ENCODE measurements at regions not wholly inside any gene's neighbourhood (a gene's known extent, or its start where the extent isn't known, plus 50 kb on each side); places are given as distances from the start of the nearest gene placed in this dataset.

- DNase-seq = no peak
Observed at GRCh38 chr16:86965840-86966550, 351.2 kb downstream of the C16orf95 start.

GRCh38 chr16:86966777-86967176 is 350.4 kb downstream of the C16orf95 start:
- DNase-seq = no peak

DNA sequence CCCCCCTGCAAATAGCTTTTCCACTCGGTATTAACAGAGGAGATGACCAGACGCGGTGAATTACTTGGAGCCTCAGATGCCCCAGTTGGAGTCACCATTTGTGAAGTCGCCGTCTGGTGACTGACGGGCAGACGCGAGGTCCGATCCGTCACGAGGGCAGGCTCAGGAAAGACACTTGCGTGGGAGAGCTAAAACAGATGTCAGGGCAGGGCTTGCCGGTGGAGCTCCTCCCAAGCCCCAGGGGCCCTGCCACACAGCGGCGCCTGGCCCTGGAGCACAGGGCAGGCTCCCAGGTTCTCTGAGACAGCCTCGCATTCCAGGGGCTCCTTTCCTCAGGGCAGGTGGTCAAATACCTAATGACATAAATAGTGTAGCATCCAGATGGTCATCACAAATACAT is 348.3 kb downstream of the C16orf95 start:
- DNase-seq = no peak

- DNase-seq = no peak
Observed at GRCh38 chr16:86969716-86970115, 347.5 kb downstream of the C16orf95 start.

GRCh38 chr16:86970279-86970678 is 346.9 kb downstream of the C16orf95 start:
- DNase-seq = no peak

- no peak for DNase-seq
Observed at GRCh38 chr16:86970726-86971125, 346.5 kb downstream of the C16orf95 start.

DNA sequence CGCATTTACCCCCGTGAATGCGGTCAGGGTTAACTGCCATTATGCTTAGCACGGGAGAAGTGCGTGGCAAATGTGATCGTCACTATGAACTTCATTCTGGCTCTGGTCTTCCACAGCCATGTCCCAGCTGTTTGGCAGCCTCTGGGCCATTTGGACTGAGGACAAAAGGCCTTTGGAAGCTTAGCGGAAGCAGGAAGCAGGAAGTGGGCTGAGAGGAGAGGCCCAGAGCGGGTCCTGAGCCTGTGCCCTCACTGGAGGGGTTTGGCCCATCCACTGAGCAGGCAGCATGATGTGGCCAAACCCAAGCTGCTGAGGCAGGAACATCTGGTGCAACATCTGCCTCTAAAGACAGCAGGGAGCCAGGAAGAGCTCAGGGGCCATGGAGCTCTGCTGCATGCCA is 345.9 kb downstream of the C16orf95 start:
- no peak for DNase-seq

GRCh38 chr16:86974120-86974519 is 343.1 kb downstream of the C16orf95 start:
- DNase-seq = no peak

- DNase-seq = no peak
Observed at GRCh38 chr16:86975445-86975844, 341.7 kb downstream of the C16orf95 start.

DNA sequence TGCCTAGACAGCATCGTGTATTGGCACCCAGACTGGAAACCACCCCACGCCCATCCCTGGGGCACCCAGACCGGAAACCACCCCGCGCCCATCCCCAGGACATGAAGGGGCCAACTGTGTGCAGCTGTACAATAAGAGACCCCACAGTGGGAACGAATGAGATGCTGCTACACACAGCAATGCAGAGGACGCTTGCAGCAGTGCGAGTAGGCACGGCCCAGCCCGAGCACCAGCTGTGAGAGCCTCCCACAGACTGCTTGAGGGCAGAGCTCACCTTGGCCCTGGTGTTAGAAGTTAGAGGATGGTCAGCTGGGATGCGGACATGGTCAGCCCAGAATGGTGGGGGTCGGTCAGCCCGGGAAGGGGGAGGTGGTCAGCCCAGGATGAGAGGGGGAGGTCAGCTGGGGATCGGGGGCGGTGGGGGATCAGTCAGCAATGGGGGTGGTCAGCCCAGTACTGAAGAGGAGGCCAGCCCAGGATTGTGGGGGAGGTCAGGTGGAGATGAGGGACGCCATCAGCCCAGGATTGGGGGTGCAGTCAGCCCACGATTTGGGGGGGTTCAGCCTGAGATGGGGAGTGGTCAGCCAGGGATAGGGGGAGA is 340.0 kb downstream of the C16orf95 start:
- DNase-seq = no peak

GRCh38 chr16:86978445-86979030 is 338.7 kb downstream of the C16orf95 start:
- DNase-seq = no peak

DNA sequence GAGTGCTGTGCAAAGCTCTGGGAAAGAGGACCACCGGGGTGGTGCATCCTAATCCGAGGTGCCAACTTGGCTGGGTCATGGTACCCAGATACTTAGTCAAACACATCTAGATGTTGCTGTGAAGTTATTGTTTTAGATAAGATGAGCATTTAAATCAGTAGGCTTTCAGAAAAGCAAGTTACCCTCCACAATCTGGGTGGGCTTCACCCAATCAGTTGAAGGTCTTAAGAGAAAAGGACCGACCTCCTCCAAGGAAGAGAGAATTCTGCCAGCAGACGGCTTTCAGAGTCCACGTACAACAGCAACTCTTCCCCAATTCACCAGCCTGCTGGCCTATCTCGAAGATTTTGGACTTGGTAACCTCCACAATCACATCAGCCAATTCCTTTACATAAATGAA is 338.1 kb downstream of the C16orf95 start:
- DNase-seq = no peak

GRCh38 chr16:86979984-86980553 is 337.1 kb downstream of the C16orf95 start:
- no peak for DNase-seq

DNA sequence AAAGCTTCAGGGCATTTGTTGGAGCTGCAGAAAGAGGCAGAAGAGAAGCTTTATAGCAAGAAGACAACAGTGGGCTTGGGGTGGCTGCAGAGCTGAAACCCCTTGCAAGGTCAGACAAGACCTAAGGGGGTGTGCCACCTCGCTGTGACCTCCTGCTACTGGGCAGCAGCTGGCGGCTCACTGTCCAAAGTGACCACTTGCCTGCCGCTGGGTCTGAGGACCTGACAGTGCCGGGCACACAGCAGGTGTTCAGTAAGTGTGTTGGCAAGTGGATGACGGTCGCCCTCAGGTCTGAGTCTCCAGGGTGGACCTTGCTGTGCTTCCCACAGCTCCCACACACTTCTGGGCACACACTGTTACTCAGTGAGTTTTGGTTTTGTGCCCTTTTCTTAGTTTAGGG is 336.5 kb downstream of the C16orf95 start:
- DNase-seq = no peak

DNA sequence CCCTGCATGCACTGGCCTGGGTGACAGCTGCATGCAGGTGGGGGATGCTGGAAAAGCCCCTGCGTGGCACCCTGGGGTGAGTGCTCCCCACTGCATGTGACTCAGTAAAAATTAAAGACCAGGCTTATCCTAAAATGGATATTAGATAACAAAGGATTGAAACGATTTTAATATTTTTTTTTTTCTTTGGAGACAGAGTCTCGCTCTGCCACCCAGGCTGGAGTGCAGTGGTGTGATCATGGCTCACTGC is 334.9 kb downstream of the C16orf95 start:
- DNase-seq = no peak

- no peak for DNase-seq
Observed at GRCh38 chr16:86982912-86983311, 334.3 kb downstream of the C16orf95 start.

GRCh38 chr16:86983621-86984020 is 333.6 kb downstream of the C16orf95 start:
- DNase-seq = no peak

DNA sequence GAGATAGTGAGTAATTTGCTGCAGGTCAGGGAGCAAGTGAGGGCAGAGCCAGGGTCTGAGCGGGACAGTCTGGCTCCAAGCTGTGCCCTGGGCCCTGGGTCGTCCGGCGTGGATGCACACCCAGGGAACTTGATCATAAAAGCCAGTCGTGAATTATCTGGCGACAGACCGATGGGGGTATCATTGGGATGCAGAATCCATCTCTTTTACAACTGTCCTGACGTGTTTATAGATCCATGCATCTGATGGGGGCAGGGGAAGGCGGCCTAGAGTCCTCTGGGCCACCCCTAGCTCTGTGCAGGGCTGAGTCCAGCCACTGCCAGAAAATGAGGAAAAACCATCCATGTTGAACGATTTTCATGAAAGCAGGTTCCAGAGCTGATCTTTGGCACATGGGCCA is 332.8 kb downstream of the C16orf95 start:
- no peak for DNase-seq

DNA sequence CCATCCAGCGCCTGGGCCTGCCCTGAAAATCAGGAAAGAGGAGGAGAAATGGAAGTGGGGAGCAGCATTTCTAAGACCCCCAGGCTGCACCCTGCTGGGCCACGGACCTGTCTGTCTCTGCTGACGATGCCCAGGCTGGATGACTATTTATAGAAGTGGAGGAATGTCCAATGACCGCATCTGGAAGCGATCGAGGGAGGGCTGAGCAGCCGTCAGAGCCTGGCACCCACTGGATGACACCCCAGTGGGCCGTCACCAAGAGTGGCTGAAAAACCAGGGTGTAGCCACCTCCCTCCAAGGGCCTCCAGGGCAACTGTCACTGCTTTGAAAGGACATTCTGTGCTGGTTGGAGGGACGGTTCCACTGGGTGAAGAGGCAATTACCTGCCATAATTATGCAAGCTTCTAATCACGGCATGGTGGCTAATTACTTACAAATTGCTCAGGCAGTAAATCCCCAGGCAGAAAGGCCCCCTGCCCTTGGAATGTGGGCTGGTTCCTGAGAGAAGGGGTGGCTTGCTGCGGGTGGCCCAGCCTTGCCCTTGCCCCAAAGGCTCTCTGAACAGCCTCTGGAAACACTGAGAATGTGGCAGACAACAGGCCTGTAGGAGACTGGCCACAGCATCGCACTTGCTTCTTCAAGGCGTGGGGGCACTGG is 332.1 kb downstream of the C16orf95 start:
- no peak for DNase-seq

- no peak for DNase-seq
Observed at GRCh38 chr16:86985648-86986015, 331.6 kb downstream of the C16orf95 start.

GRCh38 chr16:86986136-86986535 is 331.1 kb downstream of the C16orf95 start:
- no peak for DNase-seq

GRCh38 chr16:86986809-86987487 is 330.2 kb downstream of the C16orf95 start:
- no peak for DNase-seq

All from NCI-H510A treated with DMSO at 0.1 percent for 48 hours (cell line).